ENCODE measurements at regions not wholly inside any gene's neighbourhood (a gene's known extent, or its start where the extent isn't known, plus 50 kb on each side); places are given as distances from the start of the nearest gene placed in this dataset.

- DNase-seq (no peak), ATAC-seq (ENCODE audit: low read depth) (peak; percentile 27; the same call in 1 of the 2 replicates)
- Histone ChIP-seq H3K27me3 (ENCODE audit: control insufficient read depth, insufficient read depth, low read length) (no peaks in the 10 kb centered on the region), H3K56ac (ENCODE audit: extremely low read depth, insufficient read depth, low read length) (no peak overlapping the region), H4K91ac (ENCODE audit: insufficient read depth, low read depth, low read length) (no peak overlapping the region), H3K4me3 (ENCODE audit: insufficient read depth, low read depth, low read length) (no peak overlapping the region), H3K14ac (replicated peaks; ENCODE audit: low read depth, low read length) (no peak overlapping the region), H3K23ac (ENCODE audit: low read depth, low read length) (no peak overlapping the region), H4K8ac (ENCODE audit: low read depth in 2 of 2, low read length in 2 of 2) (no peak overlapping the region), H3K9me1 (ENCODE audit: insufficient read depth, low read length) (no peaks in the 10 kb centered on the region), H2BK120ac (ENCODE audit: low read depth, low read length) (no peak overlapping the region), H4K20me1 (ENCODE audit: insufficient read depth, low read length) (no peaks in the 10 kb centered on the region), H3K4me1 (ENCODE audit: control insufficient read depth, insufficient read depth, low read length) (no peaks in the 10 kb centered on the region; the same call in 1 of the 2 replicates), H2AK5ac (ENCODE audit: low read depth, low read length) (no peak overlapping the region), H3K36me3 (ENCODE audit: control insufficient read depth, insufficient read depth, low read length) (no peaks in the 10 kb centered on the region), H3K18ac (ENCODE audit: low read depth, low read length) (no peak overlapping the region), H2BK5ac (ENCODE audit: low read depth, low read length, poor library complexity, severe bottlenecking) (no peak overlapping the region), H3K9me3 (ENCODE audit: control insufficient read depth, insufficient read depth, low read length) (no peaks in the 10 kb centered on the region), H2AFZ (replicated peaks; ENCODE audit: low read length, poor library complexity) (no peak overlapping the region), H3K4ac (ENCODE audit: low read depth, low read length) (no peak overlapping the region), H3K4me2 (ENCODE audit: low read depth, low read length) (no peak overlapping the region), H3K9ac (ENCODE audit: low read depth, low read length) (no peak overlapping the region), H4K5ac (ENCODE audit: low read depth, low read length) (no peak overlapping the region), H2BK15ac (ENCODE audit: low read depth, low read length) (no peak overlapping the region), H2BK20ac (ENCODE audit: low read depth, low read length) (no peak overlapping the region), H3K79me1 (ENCODE audit: low read depth in 1 of 2, low read length in 2 of 2) (no peaks in the 10 kb centered on the region), H2AK9ac (replicated peaks; ENCODE audit: low read depth, low read length, poor library complexity) (no peak overlapping the region), H3K27ac (ENCODE audit: insufficient read depth, low read length) (no peak overlapping the region)
- intact Hi-C loops (cut with micrococcal nuclease) (no loop called here), dilution Hi-C loops (cut with HindIII; ENCODE audit: low sequenced_read_pairs, unreplicated experiment) (no loop called here), in situ Hi-C loops (cut with MboI; ENCODE audit: low sequenced_read_pairs) (no loop called here)
- BruUV-seq (replicated peaks), result no TSS peak
- POLR2A ChIA-PET (ENCODE audit: unreplicated experiment), result no interaction called here
- TF ChIP-seq SMC3 (IDR thresholded peaks at IDR 0.05; ENCODE audit: low read depth, low read length) (no peak), USF2 (IDR thresholded peaks at IDR 0.05; ENCODE audit: low read depth, low read length) (no peak), RCOR1 (IDR thresholded peaks at IDR 0.05; ENCODE audit: insufficient replicate concordance, low read length) (no peak), CTCF (conservative IDR thresholded peaks at IDR 0.05; ENCODE audit: low read depth, low read length) (no peak)
- CTCF ChIA-PET, result no interaction called here
- WGBS, 2 experiments (ENCODE audit: extremely low coverage in 2 of 2, insufficient read length in 1 of 2), result no CpG with 5 or more reads among the region's 1 CpG
These were observed 101.6 kb upstream of the ARHGEF3 start for GRCh38 chr3:56903231-56903782.
